ENCODE measurements at regions not wholly inside any gene's neighbourhood (a gene's known extent, or its start where the extent isn't known, plus 50 kb on each side); places are given as distances from the start of the nearest gene placed in this dataset.

DNA sequence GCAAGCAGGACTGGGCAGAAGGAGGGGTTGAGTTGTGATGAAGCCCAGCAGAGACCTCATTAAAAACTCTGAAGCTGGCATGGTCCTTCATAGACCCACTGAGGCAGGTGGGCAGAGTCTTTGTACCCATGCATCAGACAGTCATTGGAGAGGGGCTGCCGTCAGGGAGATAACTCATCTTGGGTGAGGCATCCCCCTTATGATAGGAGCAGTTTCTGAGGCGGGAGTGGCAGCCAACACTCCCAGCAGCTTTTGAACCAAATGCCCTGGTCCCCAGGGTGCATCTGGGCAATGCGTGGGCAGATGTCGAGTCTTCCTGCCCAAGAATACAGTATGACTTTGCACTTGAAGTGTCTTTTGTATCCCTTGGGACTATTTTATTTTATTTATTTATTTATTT, 68.1 kb downstream of the HTR5A start:
- no peak for DNase-seq
- 88% methylated on average over 4 of the region's 4 CpGs for WGBS (ENCODE audit: insufficient coverage)

DNA sequence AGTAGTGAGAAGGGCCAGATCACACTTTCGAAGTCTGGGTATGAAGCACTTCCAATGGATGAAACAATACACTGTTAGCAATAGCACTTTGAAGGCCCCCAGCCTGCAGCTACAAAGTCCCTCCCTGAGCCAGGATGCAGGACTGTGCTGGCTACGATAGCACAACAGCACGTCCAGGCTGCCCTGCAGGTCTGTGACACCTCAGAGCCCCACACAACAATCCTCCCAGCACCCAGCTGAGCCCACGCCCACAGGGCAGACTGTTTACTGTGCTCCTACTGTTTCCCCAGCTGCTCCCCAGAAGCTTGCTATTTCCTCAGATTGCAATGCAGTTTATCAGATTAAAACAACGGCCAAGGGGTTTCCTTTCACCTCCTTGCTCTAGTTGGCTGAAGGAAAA, 71.4 kb downstream of the HTR5A start:
- Histone ChIP-seq H3K4me3 (ENCODE audit: low read length) (no peak overlapping the region), H3K4me1 (ENCODE audit: control insufficient read depth, insufficient read depth, low read length) (no peaks in the 10 kb centered on the region), H3K27ac (ENCODE audit: low read length) (no peak overlapping the region), H3K9me3 (ENCODE audit: control insufficient read depth, insufficient read depth, low read length) (no peaks in the 10 kb centered on the region), H3K27me3 (ENCODE audit: control insufficient read depth, insufficient read depth, low read length) (peaks cover 2% of the 10 kb centered on the region), H3K36me3 (ENCODE audit: control insufficient read depth, insufficient read depth, low read length) (no peaks in the 10 kb centered on the region)
- ATAC-seq (no peak), DNase-seq (no peak)
- no peaks in the 10 kb centered on the region for H3K4me1 Mint-ChIP-seq
- TF ChIP-seq, protein P1, sequence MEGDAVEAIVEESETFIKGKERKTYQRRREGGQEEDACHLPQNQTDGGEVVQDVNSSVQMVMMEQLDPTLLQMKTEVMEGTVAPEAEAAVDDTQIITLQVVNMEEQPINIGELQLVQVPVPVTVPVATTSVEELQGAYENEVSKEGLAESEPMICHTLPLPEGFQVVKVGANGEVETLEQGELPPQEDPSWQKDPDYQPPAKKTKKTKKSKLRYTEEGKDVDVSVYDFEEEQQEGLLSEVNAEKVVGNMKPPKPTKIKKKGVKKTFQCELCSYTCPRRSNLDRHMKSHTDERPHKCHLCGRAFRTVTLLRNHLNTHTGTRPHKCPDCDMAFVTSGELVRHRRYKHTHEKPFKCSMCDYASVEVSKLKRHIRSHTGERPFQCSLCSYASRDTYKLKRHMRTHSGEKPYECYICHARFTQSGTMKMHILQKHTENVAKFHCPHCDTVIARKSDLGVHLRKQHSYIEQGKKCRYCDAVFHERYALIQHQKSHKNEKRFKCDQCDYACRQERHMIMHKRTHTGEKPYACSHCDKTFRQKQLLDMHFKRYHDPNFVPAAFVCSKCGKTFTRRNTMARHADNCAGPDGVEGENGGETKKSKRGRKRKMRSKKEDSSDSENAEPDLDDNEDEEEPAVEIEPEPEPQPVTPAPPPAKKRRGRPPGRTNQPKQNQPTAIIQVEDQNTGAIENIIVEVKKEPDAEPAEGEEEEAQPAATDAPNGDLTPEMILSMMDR (IDR thresholded peaks at IDR 0.05): no peak
- H3K27ac Mint-ChIP-seq: no peak overlapping the region
- H3K9me3 Mint-ChIP-seq: no peaks in the 10 kb centered on the region
- H3K27me3 Mint-ChIP-seq (ENCODE audit: low read depth in 2 of 2): peaks cover 27 to 38% of the 10 kb centered on the region in 2 donors
- 29% methylated on average over 5 of the region's 5 CpGs for WGBS (ENCODE audit: insufficient coverage)
- no peak overlapping the region for H3K4me3 Mint-ChIP-seq
- H3K36me3 Mint-ChIP-seq: no peaks in the 10 kb centered on the region
- intact Hi-C loops (cut with micrococcal nuclease): no loop called here

More for the DNA sequence above, 68.1 kb downstream of the HTR5A start:
- H3K4me1 ChIP-seq (ENCODE audit: control insufficient read depth, insufficient read depth, low read length): no peaks in the 10 kb centered on the region
- Mint-ChIP-seq H3K27ac (no peak overlapping the region), H3K9me3 (no peaks in the 10 kb centered on the region), H3K36me3 (no peaks in the 10 kb centered on the region), H3K4me3 (no peak overlapping the region), H3K27me3 (ENCODE audit: low read depth in 2 of 2) (peaks cover 22 to 31% of the 10 kb centered on the region in 2 donors), H3K4me1 (no peaks in the 10 kb centered on the region)
- no peak for ATAC-seq
- no peaks in the 10 kb centered on the region for H3K36me3 ChIP-seq (ENCODE audit: control insufficient read depth, insufficient read depth, low read length)
- no peak overlapping the region for H3K4me3 ChIP-seq (ENCODE audit: low read length)
- no peak overlapping the region for H3K27ac ChIP-seq (ENCODE audit: low read length)
- intact Hi-C loops (cut with micrococcal nuclease): no loop called here
- no peaks in the 10 kb centered on the region for H3K27me3 ChIP-seq (ENCODE audit: control insufficient read depth, insufficient read depth, low read length)
- TF ChIP-seq, protein P1 (IDR thresholded peaks at IDR 0.05): no peak
- no peaks in the 10 kb centered on the region for H3K9me3 ChIP-seq (ENCODE audit: control insufficient read depth, insufficient read depth, low read length)

DNA sequence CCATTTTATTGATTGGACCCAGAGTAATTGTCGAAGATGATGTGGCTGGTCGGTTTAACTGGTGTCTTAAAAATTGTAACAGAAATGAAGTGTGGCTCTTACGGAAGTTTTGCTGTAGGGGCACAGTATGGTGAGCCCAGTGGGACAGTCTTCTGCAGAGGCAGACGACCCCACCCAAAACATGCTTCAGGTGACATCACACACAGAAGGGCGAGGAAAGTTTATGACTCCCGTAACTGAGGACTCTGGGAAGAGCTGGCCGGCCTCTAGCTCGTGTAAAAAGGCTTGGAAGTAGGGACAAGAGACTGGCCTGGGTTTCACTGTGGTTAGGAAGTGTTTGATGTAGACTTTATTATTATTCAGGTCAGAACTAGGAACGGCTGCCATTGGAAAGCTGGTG, 73.3 kb downstream of the HTR5A start:
- no peaks in the 10 kb centered on the region for H3K36me3 ChIP-seq (ENCODE audit: control insufficient read depth, insufficient read depth, low read length)
- Mint-ChIP-seq H3K4me3 (no peak overlapping the region), H3K27ac (no peak overlapping the region), H3K36me3 (no peaks in the 10 kb centered on the region), H3K27me3 (ENCODE audit: low read depth in 2 of 2) (peaks cover 21 to 40% of the 10 kb centered on the region in 2 donors), H3K4me1 (no peaks in the 10 kb centered on the region), H3K9me3 (no peaks in the 10 kb centered on the region)
- intact Hi-C loops (cut with micrococcal nuclease): no loop called here
- no peak for ATAC-seq
- peaks cover 2% of the 10 kb centered on the region for H3K27me3 ChIP-seq (ENCODE audit: control insufficient read depth, insufficient read depth, low read length)
- TF ChIP-seq, protein P1 (IDR thresholded peaks at IDR 0.05): no peak
- H3K9me3 ChIP-seq (ENCODE audit: control insufficient read depth, insufficient read depth, low read length): no peaks in the 10 kb centered on the region
- H3K4me1 ChIP-seq (ENCODE audit: control insufficient read depth, insufficient read depth, low read length): no peaks in the 10 kb centered on the region
- no peak overlapping the region for H3K4me3 ChIP-seq (ENCODE audit: low read length)
- 89% methylated on average over 9 of the region's 9 CpGs for WGBS (ENCODE audit: insufficient coverage)
- H3K27ac ChIP-seq (ENCODE audit: low read length): no peak overlapping the region
- no peak for DNase-seq

DNA sequence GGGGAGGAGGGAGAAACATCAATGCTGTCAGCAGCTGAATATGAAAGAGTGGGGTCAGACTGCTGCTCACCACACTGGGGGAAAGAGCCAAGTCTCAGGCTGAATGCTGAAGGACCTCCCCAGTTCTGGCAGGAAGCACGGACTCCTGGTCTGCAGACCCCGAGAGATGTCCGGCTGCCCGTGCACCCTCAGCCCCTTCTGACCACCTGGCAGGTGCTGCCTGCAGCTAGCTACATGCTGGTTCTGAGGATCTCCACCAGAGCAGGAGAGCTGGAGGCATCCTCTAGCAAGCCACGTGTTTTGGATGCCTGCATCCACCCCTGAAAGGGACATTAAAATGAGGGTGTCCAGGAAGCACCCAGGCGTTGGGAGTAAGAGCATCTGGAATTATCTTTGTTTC, 74.2 kb downstream of the HTR5A start:
- intact Hi-C loops (cut with micrococcal nuclease): no loop called here
- 69% methylated on average over 6 of the region's 6 CpGs for WGBS (ENCODE audit: insufficient coverage)
- no peaks in the 10 kb centered on the region for H3K4me1 Mint-ChIP-seq
- H3K36me3 Mint-ChIP-seq: no peaks in the 10 kb centered on the region
- DNase-seq: no peak
- TF ChIP-seq, protein P1 (IDR thresholded peaks at IDR 0.05): no peak
- H3K36me3 ChIP-seq (ENCODE audit: control insufficient read depth, insufficient read depth, low read length): no peaks in the 10 kb centered on the region
- H3K9me3 ChIP-seq (ENCODE audit: control insufficient read depth, insufficient read depth, low read length): no peaks in the 10 kb centered on the region
- no peak for ATAC-seq
- H3K27me3 Mint-ChIP-seq (ENCODE audit: low read depth in 2 of 2): peaks cover 21 to 40% of the 10 kb centered on the region in 2 donors
- H3K27ac ChIP-seq (ENCODE audit: low read length): no peak overlapping the region
- no peaks in the 10 kb centered on the region for H3K9me3 Mint-ChIP-seq
- H3K4me3 ChIP-seq (ENCODE audit: low read length): no peak overlapping the region
- H3K4me1 ChIP-seq (ENCODE audit: control insufficient read depth, insufficient read depth, low read length): no peaks in the 10 kb centered on the region
- peaks cover 2% of the 10 kb centered on the region for H3K27me3 ChIP-seq (ENCODE audit: control insufficient read depth, insufficient read depth, low read length)
- H3K4me3 Mint-ChIP-seq: no peak overlapping the region
- H3K27ac Mint-ChIP-seq: no peak overlapping the region

All from natural killer cell (primary cell).